ENCODE measurements at regions not wholly inside any gene's neighbourhood (a gene's known extent, or its start where the extent isn't known, plus 50 kb on each side); places are given as distances from the start of the nearest gene placed in this dataset.

GRCh38 chr3:66720508-66720907 is 219.7 kb upstream of the LRIG1 start:
- TF ChIP-seq, protein P1, sequence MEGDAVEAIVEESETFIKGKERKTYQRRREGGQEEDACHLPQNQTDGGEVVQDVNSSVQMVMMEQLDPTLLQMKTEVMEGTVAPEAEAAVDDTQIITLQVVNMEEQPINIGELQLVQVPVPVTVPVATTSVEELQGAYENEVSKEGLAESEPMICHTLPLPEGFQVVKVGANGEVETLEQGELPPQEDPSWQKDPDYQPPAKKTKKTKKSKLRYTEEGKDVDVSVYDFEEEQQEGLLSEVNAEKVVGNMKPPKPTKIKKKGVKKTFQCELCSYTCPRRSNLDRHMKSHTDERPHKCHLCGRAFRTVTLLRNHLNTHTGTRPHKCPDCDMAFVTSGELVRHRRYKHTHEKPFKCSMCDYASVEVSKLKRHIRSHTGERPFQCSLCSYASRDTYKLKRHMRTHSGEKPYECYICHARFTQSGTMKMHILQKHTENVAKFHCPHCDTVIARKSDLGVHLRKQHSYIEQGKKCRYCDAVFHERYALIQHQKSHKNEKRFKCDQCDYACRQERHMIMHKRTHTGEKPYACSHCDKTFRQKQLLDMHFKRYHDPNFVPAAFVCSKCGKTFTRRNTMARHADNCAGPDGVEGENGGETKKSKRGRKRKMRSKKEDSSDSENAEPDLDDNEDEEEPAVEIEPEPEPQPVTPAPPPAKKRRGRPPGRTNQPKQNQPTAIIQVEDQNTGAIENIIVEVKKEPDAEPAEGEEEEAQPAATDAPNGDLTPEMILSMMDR (IDR thresholded peaks at IDR 0.05; ENCODE audit: low read length) = no peak
- no peak for TF ChIP-seq EZH2 (IDR thresholded peaks at IDR 0.05; ENCODE audit: borderline replicate concordance, low read length)
